ENCODE measurements at regions not wholly inside any gene's neighbourhood (a gene's known extent, or its start where the extent isn't known, plus 50 kb on each side); places are given as distances from the start of the nearest gene placed in this dataset.
"Not testable (repeated sequence)": the region's sequence is repeated elsewhere in the genome, so short reads cannot be mapped to it uniquely, and the experiment has no call there.

DNA sequence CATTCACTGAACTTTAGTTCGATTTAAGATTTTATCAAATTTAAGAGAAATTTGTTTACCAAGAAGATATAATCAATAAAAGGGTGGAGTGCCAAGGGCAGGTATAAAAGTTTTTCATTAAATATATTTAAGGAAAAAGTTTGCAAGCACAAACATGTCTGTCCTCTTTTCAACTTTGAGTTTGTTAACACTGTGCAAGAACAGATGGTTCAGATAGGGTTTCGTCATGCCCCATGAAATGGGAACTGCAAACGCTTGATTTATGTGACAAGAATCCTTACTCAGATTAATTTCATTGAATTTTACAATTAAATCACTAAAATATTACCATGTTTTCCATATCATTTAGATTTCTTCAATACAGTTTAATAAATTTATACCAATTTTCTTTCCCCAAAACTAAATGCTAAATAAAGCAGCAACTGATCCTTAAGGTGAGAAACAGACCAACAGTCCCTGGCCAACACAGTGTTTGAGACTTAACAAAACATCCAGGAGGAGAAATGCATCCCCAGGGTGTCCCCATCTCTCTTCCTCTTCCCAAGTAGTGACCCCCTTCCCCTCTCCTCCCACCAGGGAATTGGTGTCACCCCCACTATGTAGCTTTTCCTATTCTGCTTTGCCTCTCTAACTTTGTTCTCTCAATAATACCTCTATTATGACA is 292.9 kb downstream of the LTN1 start:
- DNase-seq, result no peak

GRCh38 chr21:28699186-28699585 is 293.5 kb downstream of the LTN1 start:
- no peak for DNase-seq

GRCh38 chr21:28696844-28697410 is 295.8 kb downstream of the LTN1 start:
- no peak for DNase-seq

- DNase-seq, result no peak
Measured at GRCh38 chr21:28693476-28693875, 299.2 kb downstream of the LTN1 start.

- no peak for DNase-seq
Measured at GRCh38 chr21:28690196-28690595, 302.5 kb downstream of the LTN1 start.

DNA sequence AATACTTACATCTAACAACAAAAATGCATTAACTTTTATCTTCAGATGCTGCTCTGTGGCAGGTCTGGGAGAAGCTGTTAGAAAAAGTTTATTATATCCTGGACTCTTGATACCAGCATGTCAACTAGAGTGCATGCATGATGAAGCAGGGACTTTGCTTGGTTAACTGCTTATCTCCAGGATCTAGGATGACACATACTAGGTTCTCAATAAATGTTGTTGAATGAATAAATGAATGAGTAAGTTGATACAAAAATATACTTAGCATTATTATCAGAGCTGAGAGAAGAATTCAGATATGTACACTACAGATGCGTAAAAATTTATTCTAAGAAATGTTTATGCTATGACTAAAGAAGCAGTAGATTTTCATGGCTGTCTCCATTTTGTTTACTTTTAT is 304.3 kb downstream of the LTN1 start:
- no peak for DNase-seq

- no peak for DNase-seq
Measured at GRCh38 chr21:28687586-28687985, 305.1 kb downstream of the LTN1 start.

- no peak for DNase-seq
Measured at GRCh38 chr21:28683982-28684752, 308.5 kb downstream of the LTN1 start.

DNA sequence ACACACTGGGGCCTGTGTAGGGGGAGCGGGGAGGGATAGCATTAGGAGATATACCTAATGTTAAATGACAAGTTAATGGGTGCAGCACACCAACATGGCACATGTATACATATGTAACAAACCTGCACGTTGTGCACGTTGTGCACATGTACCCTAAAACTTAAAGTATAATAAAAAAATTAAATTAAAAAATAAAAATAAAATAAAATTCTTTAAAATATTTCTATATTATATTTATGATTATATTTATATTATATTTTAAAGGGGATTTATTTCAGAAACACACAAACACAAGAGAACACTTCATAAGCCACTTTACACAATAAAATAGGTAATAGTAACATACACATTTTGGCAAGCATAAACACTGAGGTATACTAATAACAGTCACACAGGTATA is 309.8 kb downstream of the LTN1 start:
- DNase-seq, result not testable (repeated sequence)

- DNase-seq, result not testable (repeated sequence)
Measured at GRCh38 chr21:28677096-28677495, 315.6 kb downstream of the LTN1 start.

DNA sequence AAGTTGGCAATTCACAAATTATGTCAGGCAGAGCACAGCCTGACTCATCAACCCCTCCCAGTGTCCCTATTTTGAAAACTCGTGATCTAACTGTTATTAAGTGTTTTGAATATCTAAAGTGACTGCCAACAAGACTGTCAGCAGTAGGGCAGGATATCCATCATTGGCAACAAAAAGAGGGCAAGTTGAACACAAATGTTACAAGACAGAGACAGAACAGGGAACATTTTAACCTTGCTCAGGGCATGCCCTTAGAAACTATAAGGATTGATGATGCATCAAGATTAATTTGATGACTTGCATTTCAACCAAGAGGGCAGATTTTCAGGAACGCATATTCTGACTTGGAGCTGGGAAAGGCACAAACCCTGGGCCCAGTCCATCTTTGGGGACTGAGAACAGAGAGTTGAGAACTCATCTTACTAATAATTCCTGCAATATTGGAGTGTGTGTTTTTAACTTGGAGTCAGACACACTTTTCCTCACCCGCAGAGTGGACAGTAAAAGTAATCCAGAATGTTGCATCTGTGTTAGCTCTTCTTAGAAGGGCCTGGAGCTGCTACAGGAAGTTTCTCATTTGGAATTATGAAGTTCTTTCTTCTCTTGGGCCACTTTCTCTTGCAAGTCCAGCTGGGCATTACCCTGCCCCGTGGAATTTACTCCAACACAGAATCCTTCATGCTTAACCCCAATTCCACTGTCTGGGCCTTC is 317.2 kb downstream of the LTN1 start:
- no peak for DNase-seq

DNA sequence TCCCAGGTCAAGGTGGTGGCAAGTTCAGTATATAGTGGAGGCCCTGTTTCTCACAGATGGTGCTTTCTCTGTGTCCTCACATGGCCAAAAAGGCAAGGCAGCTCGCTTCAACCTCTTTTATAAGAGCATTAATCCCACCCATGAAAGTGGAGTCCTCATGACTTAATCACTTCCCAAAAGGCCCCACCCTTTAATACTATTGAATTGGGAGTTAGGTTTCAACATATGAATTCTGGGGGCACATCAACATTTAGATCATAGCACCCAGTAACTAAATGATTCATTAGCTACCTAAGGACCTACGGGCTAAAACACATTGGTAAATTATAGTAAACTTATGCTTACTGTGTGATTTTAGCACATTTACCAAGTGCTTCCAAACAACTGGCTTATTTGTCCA is 317.9 kb downstream of the LTN1 start:
- no peak for DNase-seq

DNA sequence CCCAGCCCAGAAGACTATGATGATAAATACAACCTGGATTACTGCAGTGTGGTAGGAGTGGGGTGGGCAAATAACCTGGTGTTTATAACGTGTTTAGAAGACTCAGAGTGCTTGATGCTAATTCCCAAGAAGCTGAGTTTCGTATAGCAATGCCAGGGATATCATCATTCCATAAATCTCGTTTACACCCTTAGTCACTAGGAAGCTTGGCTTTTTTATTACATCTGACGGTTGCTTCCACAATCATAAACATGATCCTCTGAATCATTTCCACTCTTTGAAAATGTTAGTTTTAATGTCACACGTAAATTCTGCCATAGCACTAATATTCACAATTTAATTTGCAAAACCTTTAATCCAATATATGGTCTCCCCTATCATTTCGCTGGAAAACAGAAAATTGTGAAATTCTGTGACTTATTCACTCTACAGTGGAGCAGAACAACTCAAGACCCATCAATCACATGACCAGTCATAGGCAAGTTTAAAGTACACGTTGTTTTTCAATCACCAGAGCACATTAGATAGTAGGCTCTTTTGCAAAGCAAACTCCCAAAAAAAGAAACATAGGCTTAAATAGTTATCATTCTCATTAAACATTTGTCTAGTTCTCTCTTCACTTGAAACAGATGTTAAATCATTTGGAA is 321.0 kb downstream of the LTN1 start:
- DNase-seq, result no peak

GRCh38 chr21:28669971-28670653 is 322.6 kb downstream of the LTN1 start:
- DNase-seq, result no peak

DNA sequence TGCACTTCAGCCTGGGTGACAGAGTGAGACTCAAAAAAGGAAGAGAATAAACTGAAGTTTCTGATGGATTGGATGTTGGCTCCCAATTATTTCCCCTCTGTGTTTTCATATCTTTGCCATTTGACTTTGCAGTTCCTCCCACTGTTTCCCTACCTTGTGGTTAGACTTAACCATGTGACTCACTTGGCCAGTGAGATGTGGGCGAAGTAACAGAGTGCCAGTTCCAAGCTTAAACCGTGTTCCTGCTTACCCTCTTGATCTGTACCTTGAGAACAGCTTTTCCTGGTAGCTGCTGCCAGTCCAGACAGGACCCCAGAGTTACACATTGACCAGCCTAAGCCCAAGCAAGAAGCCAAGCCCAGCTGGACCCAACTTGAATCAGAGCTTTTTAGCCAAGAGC is 323.4 kb downstream of the LTN1 start:
- DNase-seq, result peak in 1 of 2 donors; percentile 0

DNA sequence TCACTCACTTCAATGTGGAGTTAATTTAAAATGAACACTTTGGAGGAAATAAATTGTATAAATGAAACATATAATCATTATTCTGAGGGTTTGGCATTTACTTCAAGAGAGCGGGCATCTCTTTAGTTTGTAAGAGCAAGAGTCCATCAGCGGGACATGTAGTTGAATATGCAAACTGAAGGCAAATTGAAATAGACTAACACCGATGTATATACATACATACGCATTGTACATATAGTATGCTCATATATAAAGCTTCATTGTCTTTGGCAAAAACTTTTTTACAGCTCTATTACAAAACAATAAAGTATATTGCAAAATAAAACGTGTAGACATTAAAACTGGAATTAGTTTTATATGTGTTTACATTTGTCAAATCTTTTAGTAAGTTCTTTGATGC is 328.9 kb downstream of the LTN1 start:
- DNase-seq, result no peak

DNA sequence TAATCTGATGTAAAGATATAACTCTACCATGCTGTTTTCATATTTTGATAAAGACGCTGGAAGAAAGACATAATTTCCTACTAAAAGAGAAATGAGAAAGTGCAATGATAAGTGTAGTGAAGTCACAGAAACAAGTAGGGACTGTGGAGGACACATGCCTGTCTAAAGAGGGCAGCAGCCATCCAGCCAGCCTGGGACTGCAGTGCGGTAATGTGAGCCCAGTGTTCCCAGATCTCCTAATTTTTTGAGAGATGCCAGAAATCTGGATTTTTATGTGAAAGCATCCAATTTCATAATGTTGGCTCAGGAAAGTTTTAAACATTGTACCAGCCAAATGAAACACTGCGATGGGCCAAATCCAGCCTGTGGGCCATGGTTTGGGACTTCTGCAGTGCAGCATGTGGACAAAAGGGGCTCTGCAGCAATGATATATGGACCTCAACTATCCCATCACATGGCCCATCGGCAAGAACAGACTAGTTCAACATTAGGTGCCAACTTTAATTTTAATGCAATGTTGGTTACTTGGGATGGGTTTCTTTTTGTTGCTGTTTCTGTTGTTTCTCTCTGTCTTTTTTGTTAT is 329.5 kb downstream of the LTN1 start:
- DNase-seq, result no peak

- no peak for DNase-seq
Measured at GRCh38 chr21:28657566-28657965, 335.1 kb downstream of the LTN1 start.

- DNase-seq, result no peak
Measured at GRCh38 chr21:28655471-28655870, 337.2 kb downstream of the LTN1 start.

DNA sequence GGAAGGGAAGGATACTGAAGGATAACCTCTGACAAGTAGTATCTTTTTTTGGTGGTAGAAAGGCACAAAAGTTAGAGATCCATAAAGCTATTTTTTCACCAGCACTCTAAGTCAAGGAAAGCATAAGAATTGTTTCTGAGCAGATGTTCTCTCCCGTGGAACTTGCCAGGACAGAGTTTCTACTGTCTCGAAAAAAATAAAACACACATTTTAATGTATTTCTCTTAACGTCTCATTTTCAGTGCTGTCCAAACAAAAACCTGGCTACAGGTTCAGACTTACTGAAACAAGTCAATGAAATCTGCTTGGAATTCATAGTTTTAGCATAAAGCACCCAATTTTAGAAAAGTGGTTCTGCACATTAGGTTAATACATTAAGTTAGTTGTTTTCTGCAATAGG is 338.3 kb downstream of the LTN1 start:
- DNase-seq, result no peak

- no peak for DNase-seq
Measured at GRCh38 chr21:28644762-28645161, 347.9 kb downstream of the LTN1 start.

GRCh38 chr21:28642891-28643290 is 349.8 kb downstream of the LTN1 start:
- no peak for DNase-seq

All from inflammatory macrophage (primary cell).